CD4-positive, alpha-beta T cell (primary cell): ENCODE measurements at regions not wholly inside any gene's neighbourhood (a gene's known extent, or its start where the extent isn't known, plus 50 kb on each side); places are given as distances from the start of the nearest gene placed in this dataset.

Experiments
- ATAC-seq: fragments of 200-7000 bp; cut with Tn5 transposase; one replicate; pipeline ENCODE4 v1.10.0; 2022; ENCODE audit warnings: mild to moderate bottlenecking; ENCODE audit not compliant: poor library complexity
- CTCF ChIA-PET: fragments of 350-600 bp; sonication (Branson Sonifier 250); formaldehyde crosslinking; loops from one replicate; lab custom pipeline; 2021; ENCODE audit warnings: antibody characterized with exemption, inconsistent platforms; lab: Charles Lee
- POLR2A ChIA-PET: fragments of 350-600 bp; sonication (Branson Sonifier 250); formaldehyde crosslinking; loops from one replicate; lab custom pipeline; 2021; ENCODE audit warnings: antibody characterized with exemption, inconsistent platforms; lab: Charles Lee
- DNase-seq, 14 experiments: peaks; one replicate each; pipeline ENCODE4 v3.0.0-alpha.2; 2013 to 2020; ENCODE audit warnings: mixed read lengths in 2 of 14
- H3K27ac ChIP-seq, 2 donors: one replicate each; pipeline versions ENCODE4 v1.5.1 to v1.7.0; 2013; ENCODE audit warnings: low read length in 2 of 2, low read depth in 1 of 2, mild to moderate bottlenecking in 1 of 2
- H3K27me3 ChIP-seq, 2 experiments: 1 replicate in 1 of 2; 2 replicates in 1 of 2; pipeline versions ENCODE4 v1.6.1 to v1.7.0; 2013; ENCODE audit warnings: low read length in 2 of 2, control low read depth in 1 of 2, mild to moderate bottlenecking in 1 of 2, moderate library complexity in 1 of 2; ENCODE audit not compliant: insufficient read depth in 2 of 2, control insufficient read depth in 1 of 2
- H3K36me3 ChIP-seq: one replicate; pipeline ENCODE4 v1.6.1; 2013; ENCODE audit warnings: low read length, control low read depth; ENCODE audit not compliant: insufficient read depth
- H3K4me1 ChIP-seq: one replicate; pipeline ENCODE4 v1.6.1; 2013; ENCODE audit warnings: low read length, control low read depth; ENCODE audit not compliant: insufficient read depth
- H3K4me3 ChIP-seq: one replicate; pipeline ENCODE4 v1.5.1; 2013; ENCODE audit warnings: mild to moderate bottlenecking, low read length, moderate library complexity
- H3K9me3 ChIP-seq, 2 experiments: 1 replicate in 1 of 2; 2 replicates in 1 of 2; pipeline versions ENCODE4 v1.6.1 to v1.7.0; 2013; ENCODE audit warnings: low read length in 2 of 2, mild to moderate bottlenecking in 2 of 2, control low read depth in 1 of 2, moderate library complexity in 1 of 2; ENCODE audit not compliant: control insufficient read depth in 1 of 2, insufficient read depth in 1 of 2
- H3K27ac Mint-ChIP-seq: one replicate; pipeline ENCODE4 v1.8.0; 2020; ENCODE audit warnings: mixed read lengths
- H3K27me3 Mint-ChIP-seq: one replicate; pipeline ENCODE4 v1.8.0; 2021; ENCODE audit warnings: mixed read lengths
- H3K36me3 Mint-ChIP-seq: one replicate; pipeline ENCODE4 v1.8.0; 2021; ENCODE audit warnings: low read depth, mixed read lengths
- H3K4me1 Mint-ChIP-seq: one replicate; pipeline ENCODE4 v1.8.0; 2021; ENCODE audit warnings: low read depth, mixed read lengths
- H3K4me3 Mint-ChIP-seq: one replicate; pipeline ENCODE4 v1.8.0; 2020; ENCODE audit warnings: mild to moderate bottlenecking, mixed read lengths
- H3K9me3 Mint-ChIP-seq: one replicate; pipeline ENCODE4 v1.8.0; 2020; ENCODE audit warnings: mixed read lengths
- intact Hi-C, 2 experiments: fragments of 100-400 bp; cut with DNase I in 1 of 2; cut with micrococcal nuclease in 1 of 2; formaldehyde crosslinking; loops; one replicate each; pipeline versions ENCODE4 v1.15.1 to v1.9.0; 2023 to 2025; cut with DNase I, micrococcal nuclease
- TF ChIP-seq, protein P1 (sequence below): fragments of 200-600 bp; IDR thresholded peaks from one replicate; pipeline ENCODE4 v1.8.0; 2022; ENCODE audit warnings: antibody characterized with exemption, mild to moderate bottlenecking

- Mint-ChIP-seq H3K9me3 (no peaks in the 10 kb centered on the region), H3K36me3 (no peaks in the 10 kb centered on the region), H3K27me3 (no peaks in the 10 kb centered on the region), H3K27ac (no peak overlapping the region), H3K4me1 (no peaks in the 10 kb centered on the region), H3K4me3 (no peak overlapping the region)
- Histone ChIP-seq H3K4me1 (no peaks in the 10 kb centered on the region), H3K36me3 (no peaks in the 10 kb centered on the region), H3K4me3 (no peak overlapping the region), H3K27ac (no peak overlapping the region), H3K9me3 (no peaks in the 10 kb centered on the region), H3K27me3 (no peaks in the 10 kb centered on the region)
- intact Hi-C loops, result no loop called here
- TF ChIP-seq, protein P1, sequence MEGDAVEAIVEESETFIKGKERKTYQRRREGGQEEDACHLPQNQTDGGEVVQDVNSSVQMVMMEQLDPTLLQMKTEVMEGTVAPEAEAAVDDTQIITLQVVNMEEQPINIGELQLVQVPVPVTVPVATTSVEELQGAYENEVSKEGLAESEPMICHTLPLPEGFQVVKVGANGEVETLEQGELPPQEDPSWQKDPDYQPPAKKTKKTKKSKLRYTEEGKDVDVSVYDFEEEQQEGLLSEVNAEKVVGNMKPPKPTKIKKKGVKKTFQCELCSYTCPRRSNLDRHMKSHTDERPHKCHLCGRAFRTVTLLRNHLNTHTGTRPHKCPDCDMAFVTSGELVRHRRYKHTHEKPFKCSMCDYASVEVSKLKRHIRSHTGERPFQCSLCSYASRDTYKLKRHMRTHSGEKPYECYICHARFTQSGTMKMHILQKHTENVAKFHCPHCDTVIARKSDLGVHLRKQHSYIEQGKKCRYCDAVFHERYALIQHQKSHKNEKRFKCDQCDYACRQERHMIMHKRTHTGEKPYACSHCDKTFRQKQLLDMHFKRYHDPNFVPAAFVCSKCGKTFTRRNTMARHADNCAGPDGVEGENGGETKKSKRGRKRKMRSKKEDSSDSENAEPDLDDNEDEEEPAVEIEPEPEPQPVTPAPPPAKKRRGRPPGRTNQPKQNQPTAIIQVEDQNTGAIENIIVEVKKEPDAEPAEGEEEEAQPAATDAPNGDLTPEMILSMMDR, result no peak
- no peak for DNase-seq
- ChIA-PET POLR2A (no interaction called here), CTCF (no interaction called here)
- no peak for ATAC-seq
These were observed 120.9 kb downstream of the DLEU7 start for GRCh38 chr13:50722440-50723125.

GRCh38 chr13:50724438-50724837, 119.1 kb downstream of the DLEU7 start:
- Histone ChIP-seq H3K9me3 (no peaks in the 10 kb centered on the region), H3K4me1 (no peaks in the 10 kb centered on the region), H3K4me3 (no peak overlapping the region), H3K27ac (no peak overlapping the region), H3K36me3 (no peaks in the 10 kb centered on the region), H3K27me3 (no peaks in the 10 kb centered on the region)
- ChIA-PET POLR2A (no interaction called here), CTCF (no interaction called here)
- Mint-ChIP-seq H3K27ac (no peak overlapping the region), H3K27me3 (no peaks in the 10 kb centered on the region), H3K9me3 (no peaks in the 10 kb centered on the region), H3K4me1 (no peaks in the 10 kb centered on the region), H3K36me3 (no peaks in the 10 kb centered on the region), H3K4me3 (no peak overlapping the region)
- intact Hi-C loops, result no loop called here
- TF ChIP-seq, protein P1, result no peak
- DNase-seq, result no peak
- no peak for ATAC-seq

DNA sequence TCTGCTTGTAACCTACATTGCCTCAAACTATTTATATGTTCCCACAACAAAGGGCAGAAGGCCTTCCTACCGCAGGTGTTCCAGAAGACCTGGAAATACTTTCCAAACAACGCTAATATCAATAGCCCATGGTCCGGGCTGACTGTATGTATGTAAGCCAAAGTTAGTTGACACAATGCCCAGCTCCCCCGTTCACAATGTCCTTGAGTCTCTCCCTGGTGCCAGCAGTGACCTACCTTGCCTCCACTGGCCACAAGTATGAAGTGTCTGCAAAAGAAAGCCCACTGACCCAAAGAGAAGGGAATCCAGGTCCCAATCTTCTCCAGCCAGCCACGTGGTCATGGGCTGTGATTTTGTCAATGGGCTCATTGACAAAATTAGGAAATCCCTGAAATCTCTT, 118.6 kb downstream of the DLEU7 start:
- Histone ChIP-seq H3K4me3 (no peak overlapping the region), H3K27ac (no peak overlapping the region), H3K4me1 (no peaks in the 10 kb centered on the region), H3K9me3 (no peaks in the 10 kb centered on the region), H3K36me3 (no peaks in the 10 kb centered on the region), H3K27me3 (no peaks in the 10 kb centered on the region)
- ChIA-PET CTCF (no interaction called here), POLR2A (no interaction called here)
- H3K9me3 Mint-ChIP-seq, result no peaks in the 10 kb centered on the region
- TF ChIP-seq, protein P1, result no peak
- no peak overlapping the region for H3K4me3 Mint-ChIP-seq
- no peaks in the 10 kb centered on the region for H3K4me1 Mint-ChIP-seq
- no peak for DNase-seq
- H3K27me3 Mint-ChIP-seq, result peaks cover 2% of the 10 kb centered on the region
- intact Hi-C loops, result no loop called here
- H3K27ac Mint-ChIP-seq, result no peak overlapping the region
- no peak for ATAC-seq
- no peaks in the 10 kb centered on the region for H3K36me3 Mint-ChIP-seq
